ENCODE measurements at regions not wholly inside any gene's neighbourhood (a gene's known extent, or its start where the extent isn't known, plus 50 kb on each side); places are given as distances from the start of the nearest gene placed in this dataset.
A peak's percentile ranks its signal among the peaks of the same experiment; 100 is the strongest.

DNA sequence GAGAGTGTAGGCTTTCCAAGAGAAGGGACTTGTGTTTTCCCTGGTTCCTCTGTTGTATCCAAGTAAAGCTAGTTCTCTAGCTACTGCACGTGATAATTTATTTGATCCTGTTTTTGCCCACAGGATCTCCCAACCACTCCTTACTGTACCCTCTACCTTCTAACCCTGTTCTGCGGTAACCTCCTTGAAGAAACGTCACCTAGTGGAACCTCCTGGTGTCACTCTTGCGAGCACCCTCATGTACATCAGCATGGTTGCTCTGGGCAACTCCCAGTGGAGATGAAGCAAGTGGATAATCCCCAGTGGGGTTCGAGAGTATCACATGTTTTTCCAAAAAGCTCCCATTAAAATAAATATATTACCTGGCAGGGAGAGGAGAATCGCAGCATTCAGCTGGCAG, 108.9 kb upstream of the CLMP start:
- DNase-seq (ENCODE audit: low spot score) = no peak

DNA sequence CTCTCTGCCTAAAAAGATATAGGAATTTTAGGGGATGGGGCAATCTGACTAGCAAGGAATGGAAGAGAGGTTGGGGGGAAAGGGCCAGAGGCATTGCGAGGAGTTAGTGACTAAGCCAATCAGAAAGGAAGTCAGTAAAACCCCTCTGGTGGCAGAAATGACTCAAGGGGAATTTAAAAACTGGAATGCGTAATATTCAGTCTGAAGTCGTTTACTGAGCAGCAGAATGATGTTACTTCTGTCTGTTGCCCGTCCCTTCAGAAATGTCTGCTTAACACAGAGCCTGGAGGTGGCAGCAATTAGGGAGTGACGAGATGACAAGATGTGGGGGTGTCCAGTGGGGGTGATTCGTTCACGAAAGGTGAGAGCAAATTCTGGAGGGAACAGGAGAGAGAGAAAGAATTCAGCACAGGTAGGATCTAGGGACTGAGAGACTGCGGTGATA, 107.7 kb upstream of the CLMP start:
- no peak for DNase-seq (ENCODE audit: low spot score)

DNA sequence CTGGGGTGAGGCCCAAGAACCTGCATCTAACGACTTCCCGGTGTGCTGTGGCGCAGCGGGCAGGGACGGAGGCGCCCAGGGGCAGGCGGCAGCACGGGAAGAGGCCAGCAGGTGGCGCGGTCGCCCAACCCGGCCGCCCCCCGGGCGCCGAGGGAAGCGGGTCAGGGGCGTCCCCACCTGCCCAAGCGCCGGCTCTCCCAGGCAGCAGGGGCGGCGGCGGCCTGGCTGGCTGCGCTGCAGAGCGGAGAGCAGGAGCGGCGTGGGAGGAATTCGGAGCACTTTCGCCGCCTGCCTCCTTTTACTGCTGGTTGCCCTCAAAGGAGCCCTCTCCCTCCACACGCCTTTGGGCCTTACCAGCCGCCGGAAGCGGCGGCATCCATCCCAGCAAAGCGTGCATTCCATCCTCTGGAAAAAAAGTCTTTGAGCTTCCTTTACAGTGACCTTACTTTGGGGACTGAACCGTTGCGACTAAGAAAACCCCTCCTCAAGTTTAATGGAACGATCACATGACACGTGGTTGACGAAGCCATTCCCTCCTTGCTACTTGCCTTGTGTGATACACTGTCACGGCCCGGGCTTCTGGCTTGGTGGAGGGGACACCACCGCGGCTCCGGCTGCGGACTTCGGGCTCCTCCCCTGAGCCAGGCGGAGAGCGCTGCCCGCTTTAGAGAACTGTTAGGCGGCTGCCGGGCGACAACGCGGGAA, 106.8 kb upstream of the CLMP start:
- peak; percentile 44 for DNase-seq (ENCODE audit: low spot score)

DNA sequence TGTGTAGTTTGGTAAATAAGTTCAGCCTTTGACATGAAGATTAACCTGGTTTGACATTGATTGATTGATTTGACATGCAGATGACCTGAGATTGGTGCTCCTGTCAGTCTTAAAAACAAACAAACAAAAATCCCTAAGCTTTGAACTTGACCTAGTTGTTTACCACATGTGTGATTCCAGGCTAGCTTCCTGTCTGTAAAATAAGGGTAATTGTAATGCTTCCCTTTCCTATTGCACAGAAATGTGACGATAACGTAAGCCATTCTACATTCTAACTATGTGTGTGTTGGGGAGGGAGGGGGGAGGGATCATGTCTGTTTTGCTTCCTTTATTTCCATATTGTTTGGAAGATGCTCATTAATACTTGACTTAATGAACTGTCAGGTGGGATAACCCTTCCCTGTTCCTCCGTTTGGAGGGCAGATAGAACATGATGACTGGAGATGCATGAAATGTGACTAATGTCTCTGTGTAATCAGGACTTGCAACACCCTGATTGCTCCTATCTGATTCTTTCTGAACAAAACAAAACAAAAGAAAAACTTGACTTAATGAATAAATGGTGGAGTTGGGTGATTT, 106.1 kb upstream of the CLMP start:
- DNase-seq (ENCODE audit: low spot score) = no peak

DNA sequence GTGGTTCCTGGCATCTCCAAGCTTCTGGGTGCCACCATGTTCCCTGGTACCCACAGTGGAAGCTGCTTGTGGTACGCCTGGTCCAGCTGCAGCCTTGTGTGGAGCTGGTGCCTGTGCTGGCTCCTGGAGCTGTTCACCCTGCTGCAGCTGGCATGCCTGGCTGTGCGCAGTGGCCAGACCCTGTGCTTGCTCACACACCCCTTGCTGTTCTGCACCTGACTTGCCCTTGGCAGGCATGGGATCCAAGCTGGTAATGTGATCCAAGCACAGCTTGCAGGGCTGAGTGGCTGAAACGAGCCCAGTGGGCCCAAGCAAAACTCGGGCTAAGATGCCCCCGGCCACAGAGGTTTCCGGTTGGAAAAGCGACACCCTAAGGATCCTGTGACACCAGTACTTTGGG, 104.7 kb upstream of the CLMP start:
- DNase-seq (ENCODE audit: low spot score) = no peak

DNA sequence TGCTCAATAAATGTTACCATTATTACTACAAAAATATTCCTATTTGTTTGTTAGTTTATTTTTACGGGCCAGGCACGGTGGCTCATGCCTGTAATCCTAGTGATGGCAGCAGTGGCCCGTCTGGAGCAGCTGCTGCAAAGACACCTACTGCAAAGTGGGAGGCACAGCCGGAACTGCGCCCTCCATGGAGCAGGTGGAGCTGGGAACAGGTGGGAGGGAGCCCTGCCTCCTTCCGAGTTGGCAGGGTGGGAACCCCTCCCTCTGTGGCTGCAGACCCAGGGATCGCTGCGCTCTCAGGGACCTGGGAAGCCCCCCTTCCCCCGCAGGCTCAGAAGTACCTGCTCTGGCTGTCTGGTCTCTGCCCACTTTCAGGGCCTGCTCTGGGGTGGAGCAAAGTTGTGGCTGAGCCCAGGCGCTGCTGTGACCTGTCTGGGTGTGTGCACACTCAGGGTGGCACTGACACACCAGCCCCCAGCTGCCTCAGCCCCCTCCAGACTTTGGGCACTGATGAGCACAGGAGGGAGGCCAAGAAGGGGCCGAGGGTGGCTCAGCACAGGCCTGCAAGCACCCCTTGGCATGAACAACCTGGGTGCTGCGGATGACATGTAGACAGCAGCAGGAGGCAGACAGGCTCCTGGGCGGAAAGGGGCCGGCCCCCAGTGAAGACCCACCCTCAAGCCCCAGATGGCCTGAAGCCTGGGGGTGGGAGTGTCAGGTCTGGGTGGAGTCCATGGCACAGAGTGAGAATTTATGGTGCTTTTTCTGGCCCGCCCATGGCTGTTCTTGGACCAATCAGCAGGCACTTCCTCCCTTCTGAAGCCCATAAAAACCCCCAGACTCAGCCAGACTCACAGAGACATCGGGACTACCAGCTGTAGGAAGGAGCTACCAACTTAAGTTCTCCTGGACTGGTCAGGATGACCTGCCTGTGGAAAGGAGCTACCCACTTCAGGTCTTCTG, 103.7 kb upstream of the CLMP start:
- DNase-seq (ENCODE audit: low spot score) = no peak

DNA sequence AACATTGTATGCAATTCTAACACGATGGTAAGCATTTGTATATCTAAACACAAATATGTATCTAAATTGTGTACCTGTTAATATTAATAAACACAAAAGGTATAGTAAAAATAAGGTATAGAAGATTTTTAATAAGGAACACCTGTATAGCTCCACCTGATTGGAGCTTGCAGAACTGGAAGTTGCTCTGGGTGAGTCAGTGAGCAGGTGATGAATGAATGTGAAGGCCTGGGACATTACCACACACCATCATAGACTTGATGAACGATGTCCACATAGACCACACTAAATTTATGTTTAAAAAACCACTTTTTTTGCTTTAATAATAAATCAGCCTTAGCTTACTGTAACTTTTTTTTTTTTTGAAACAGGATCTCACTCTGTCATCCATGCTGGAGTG, 97.6 kb upstream of the CLMP start:
- DNase-seq (ENCODE audit: low spot score) = no peak

DNA sequence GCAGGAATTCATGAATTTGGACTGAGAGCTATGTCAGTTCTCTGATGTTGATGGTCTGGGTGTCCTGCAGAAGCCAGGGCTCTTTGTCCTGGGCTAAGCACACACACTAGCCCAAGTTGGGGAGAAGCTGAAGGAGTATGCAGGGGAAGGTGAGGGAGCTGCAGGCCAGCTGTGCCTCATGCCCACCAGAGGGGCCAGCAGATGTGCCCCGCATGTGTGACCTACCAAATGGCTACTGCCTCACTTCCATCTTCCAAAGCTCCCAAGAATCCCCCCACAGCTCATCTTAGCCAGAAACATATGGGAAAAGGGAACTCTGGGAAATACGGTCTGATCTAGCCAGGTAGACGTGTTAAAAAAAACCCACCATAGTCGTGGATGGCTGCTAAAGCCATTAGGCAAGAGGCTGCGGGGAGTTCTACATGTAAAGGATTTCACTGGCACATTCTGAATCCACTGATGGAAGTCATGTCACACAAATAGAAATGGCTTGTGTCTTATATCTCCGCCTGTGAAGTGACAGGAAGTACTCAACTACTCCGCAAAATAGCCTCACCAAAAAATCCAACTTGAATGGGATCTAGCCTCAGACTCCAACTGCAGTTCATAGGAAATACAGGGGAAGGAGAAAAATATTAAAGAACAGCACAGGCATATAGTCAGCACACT, 96.3 kb upstream of the CLMP start:
- no peak for DNase-seq (ENCODE audit: low spot score)

DNA sequence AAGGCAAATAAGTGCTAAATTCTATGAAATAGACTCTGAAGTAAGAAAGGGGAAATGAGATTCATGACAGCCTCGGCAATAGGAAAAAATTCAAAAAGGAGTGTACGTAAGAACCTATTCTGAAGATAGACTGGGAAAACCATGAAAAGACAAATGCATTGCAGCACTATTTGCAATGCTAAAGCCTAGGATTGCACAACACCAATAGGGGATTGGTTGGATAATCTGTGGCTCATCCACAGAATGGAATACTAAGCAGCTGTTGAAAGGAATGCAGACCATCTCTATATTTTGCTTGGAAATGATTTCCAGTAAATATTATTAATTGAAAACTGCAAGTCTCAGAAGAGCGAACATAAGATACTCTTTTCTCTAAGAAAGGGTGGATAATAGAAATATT, 91.7 kb upstream of the CLMP start:
- no peak for DNase-seq (ENCODE audit: low spot score)

DNA sequence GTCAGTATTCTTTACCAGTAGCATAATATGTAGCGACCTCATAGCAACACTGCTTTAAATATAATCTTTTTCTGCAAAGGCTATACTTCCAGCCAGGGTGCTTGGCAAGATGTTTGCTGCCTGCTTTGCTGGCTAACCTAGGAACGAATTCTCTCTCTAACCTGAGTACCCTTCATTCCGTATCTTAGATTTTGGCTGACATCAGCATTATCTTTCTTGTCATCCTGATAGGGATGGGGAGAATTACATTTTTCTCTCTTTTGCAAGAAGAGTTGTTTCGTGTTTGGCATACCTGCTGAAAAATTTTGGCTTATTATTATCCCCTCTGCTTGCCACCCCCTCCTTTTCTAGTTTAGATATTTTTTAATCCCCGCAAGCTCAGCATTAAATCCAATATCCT, 91.2 kb upstream of the CLMP start:
- DNase-seq (ENCODE audit: low spot score) = no peak

DNA sequence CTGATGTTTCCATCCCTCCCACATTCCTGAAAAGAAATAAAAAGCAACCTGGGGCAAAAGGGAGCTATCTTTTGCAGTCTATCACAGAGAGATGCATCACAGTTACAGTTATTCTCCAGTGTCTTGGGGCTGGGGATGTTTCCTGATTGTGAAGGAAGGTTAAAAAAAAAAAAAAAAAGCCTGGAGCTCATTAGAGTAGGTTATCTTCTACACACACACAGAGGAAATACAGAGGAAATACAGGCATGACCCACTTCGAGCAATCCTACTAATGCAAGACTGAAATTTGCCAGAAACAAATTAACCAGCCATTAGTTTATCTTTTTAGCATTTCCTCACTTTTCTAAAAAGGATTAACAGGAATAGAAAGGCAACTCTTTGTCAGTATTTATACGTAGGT, 89.4 kb upstream of the CLMP start:
- no peak for DNase-seq (ENCODE audit: low spot score)

DNA sequence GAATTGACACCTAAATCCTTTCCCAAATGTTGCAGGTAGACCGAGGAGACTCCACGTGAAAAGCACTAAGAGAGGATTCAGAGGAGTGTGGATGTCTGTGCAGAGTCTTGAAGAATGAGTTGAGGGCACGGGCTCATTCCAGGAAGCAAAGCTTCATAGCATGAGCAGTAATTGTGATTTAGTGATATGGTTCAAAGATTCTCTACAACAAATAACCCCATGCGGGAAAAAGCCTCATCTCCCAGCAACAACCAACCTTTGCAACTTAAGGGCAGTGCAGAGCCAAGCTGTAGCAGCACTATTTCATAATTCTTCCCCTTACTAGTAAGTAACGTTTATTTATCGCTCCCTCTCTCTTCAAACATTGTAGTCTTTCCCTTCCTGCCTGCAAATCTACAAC, 87.5 kb upstream of the CLMP start:
- no peak for DNase-seq (ENCODE audit: low spot score)

DNA sequence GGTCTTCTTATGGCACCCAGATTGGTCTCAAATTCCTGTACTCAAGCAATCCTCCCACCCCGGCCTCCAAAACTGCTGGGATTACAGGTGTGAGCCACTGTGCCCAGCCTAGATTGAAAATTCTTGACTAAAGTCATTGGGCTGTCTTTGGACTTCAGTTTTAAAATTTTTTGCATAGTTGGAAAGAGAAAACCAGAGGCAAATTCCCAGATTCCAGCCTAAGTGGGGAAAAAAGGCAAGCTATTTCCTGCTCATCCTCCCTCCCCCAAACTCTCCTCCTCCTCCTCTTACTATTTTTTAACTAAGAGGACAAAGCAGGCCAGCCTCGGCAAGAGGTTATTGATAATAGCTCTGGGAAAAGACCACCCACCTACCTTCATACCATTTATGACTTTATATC, 78.6 kb upstream of the CLMP start:
- no peak for DNase-seq (ENCODE audit: low spot score)

DNA sequence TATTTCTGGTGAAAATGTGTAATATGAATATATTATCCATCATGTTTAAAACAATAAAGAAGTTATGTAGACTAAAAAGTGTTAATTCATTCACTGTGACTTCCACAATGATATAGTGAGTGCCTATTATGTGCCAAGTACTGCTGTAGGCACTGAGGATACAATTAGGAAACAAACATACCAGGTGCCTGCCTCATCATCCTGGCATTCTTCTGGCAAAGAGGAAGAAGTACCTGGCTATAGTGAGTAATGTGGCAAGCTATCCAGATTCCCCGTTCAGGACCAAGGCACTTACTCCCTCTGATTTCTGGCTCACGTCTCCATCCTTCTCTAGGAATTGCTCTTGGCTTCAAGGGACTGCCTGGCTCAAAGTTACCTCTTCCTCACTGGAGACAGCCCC, 77.5 kb upstream of the CLMP start:
- DNase-seq (ENCODE audit: low spot score) = no peak

DNA sequence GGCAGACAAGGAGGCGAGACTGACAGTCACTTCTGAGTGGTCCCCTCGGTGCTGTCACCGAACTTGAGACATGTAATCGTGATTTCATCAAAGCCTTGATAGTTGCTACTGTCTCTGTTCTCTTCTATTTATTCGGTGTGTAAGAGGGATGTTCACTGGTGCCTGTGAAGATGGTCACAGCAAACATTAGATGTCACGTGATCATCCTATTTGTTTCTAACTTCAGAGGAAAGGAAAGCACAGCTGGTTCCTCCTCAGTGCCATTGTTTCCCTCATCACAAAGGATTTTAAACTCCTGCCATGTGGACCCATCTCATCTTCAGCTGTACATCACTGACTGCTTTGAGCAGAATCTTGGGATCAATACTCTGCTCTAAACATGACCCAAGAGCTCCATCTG, 73.1 kb upstream of the CLMP start:
- DNase-seq (ENCODE audit: low spot score) = no peak

DNA sequence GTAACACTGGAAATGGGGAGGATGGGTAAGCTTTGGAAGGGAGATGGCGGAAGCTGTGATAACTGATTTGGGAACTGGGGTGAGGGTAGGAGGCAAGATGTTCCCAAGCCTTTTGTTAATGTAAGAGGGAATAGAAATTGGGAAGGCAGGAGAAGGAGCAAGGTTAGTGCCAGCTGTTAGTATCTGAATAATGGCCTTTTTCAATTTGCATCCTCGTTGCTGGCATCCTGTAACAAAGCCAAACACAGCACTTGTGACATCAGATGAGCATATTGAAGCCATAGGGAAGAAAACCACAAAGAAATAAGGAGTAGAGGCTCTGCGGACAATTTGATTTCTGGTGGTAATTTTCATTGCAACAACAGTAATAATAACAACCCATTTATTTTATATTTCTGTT, 70.9 kb upstream of the CLMP start:
- DNase-seq (ENCODE audit: low spot score) = no peak

DNA sequence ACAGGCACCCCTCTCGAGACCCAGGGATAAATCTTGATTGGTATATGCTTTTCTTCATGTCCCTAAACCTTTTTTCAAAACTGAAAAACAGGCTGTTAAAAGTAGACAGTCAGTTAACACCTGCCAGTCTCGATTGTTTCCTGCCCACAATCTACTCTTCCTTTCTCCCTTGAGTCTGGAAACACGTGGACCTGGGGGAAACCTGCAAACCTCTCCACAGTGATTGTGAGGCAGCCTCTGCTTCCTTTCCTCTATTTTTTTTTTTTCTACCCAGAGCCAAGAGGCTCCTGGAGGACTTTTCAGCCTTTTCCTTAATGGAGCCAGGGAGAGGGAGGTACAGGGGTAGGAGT, 69.4 kb upstream of the CLMP start:
- DNase-seq (ENCODE audit: low spot score) = no peak

DNA sequence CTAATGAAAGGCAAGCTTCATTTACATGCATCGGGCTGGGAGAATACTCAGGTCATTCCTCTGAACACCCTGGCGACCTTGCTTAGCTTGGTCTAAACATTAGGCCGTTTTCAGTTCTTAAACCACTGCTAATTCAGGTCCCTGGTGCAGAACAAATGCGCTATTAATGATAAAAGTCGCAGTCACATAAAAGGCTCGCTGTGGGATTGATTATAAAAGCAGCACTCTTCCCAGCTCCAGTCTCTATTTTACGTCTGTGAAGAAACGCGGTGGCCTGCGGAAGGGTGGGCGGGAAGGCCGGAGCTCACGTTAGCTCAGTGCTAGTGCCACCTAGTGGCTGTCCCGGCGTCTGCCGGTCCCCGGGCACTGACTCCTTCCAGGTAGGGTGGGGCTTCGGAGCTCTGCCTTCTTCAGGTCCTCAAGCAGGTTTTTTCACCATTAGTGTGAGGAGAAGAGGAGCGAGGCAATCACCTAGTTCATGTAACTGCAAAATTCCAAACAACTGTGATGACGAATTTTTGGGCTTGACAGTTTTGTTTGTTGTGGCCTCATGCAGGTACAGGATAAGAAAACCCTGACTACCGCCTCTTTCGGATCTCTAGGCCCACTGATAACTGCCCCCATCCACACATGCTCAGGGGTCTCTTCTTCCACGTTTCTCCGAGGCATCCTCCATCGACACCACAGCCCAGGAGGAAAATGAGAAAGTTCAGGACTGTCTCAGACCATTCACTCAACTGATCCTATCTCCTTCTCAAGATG, 66.5 kb upstream of the CLMP start:
- DNase-seq (ENCODE audit: low spot score) = peak; percentile 60

DNA sequence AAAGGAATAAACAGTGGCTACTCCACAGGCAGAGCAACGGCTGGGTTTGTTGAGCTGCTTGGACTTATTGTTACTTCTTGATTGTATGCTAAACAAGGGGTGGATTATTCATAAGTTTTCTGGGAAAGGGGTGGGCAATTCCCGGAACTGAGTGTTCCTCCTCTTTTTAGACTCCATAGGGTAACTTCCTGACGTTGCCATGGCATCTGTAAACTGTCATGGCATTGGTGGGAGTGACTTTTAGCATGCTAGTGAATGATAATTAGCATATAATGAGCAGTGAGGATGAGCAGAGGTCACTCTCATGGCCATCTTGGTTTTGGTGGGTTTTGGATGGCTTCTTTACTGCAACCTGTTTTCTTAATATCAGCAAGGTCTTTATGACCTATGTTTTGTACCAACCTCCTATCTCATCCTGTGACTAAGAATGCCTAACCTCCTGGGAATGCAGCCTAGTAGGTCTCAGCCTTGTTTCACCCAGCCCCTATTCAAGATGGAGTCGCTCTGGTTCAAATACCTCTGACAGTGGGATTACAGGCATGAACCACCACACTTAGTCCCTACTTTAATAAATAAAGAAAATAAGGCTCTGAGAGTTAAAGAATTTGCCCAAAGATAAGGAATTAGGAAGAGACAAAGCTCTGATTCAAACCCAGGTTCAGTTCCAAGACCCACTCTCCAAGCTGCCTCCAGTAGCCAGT, 65.6 kb upstream of the CLMP start:
- DNase-seq (ENCODE audit: low spot score) = no peak

DNA sequence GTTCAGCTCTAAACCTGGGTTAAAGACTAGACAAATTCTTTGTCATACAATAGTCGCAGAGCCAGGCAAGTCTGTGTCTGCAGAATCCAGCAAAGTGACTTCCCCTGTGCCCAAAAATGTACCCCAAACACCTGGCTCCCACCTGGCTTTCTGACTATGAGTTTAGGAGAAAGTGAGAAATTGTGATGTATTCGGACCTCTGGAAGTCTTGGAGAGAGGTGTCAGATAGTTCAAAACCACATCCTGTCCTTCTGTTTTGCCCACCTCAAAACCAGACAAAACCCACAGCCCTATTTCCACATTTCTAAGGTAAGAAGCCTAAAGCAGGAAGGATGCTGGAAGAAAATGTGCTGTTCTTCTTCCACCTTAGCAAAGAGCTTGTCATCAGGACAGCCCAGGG, 63.8 kb upstream of the CLMP start:
- DNase-seq (ENCODE audit: low spot score) = no peak

DNA sequence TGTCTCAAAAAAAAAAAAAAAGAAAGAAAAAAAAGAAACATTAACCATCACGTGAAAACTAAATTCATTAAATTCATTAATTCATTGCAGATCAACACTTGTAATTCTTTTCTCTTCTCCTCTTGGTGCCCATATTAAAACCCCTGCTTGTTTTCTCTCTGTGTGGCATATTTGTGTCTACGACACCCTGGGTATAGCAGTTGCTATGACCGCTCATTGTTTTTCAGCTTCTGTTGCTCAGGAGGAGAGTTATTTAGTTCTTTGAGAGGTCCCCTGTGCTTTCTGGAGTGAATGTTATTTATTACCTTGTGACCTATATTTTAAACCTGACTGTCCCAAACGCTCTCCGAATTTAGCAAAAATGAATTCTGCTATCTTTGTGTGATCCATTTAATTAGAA, 62.3 kb upstream of the CLMP start:
- DNase-seq (ENCODE audit: low spot score) = no peak
